Cardiac septum (tissue), 1 donor: ENCODE measurements at regions not wholly inside any gene's neighbourhood (a gene's known extent, or its start where the extent isn't known, plus 50 kb on each side); places are given as distances from the start of the nearest gene placed in this dataset.

Source experiments
- DNase-seq: peaks from one replicate; pipeline ENCODE4 v3.0.0-alpha.2; 2020; ENCODE audit warnings: low spot score
- intact Hi-C: fragments of 100-400 bp; cut with DNase I; formaldehyde crosslinking; loops from one replicate; pipeline ENCODE4 v1.14.0; 2022
- donor health status: DM: no; HTN: no; CAD: no.

GRCh38 chr18:37922162-37922561 lies 356.6 kb upstream of the CELF4 start:
- intact Hi-C loops: no loop called here
- DNase-seq: no peak

GRCh38 chr18:37920865-37921264 lies 355.3 kb upstream of the CELF4 start:
- intact Hi-C loops: no loop called here
- no peak for DNase-seq

GRCh38 chr18:37913051-37913450 lies 347.5 kb upstream of the CELF4 start:
- intact Hi-C loops: no loop called here

GRCh38 chr18:37902344-37902743 lies 336.7 kb upstream of the CELF4 start:
- intact Hi-C loops: no loop called here
- DNase-seq: no peak

More at GRCh38 chr18:37913051-37913450, 347.5 kb upstream of the CELF4 start:
- no peak for DNase-seq

GRCh38 chr18:37900326-37900725 lies 334.7 kb upstream of the CELF4 start:
- intact Hi-C loops: no loop called here
- no peak for DNase-seq

- DNase-seq: no peak
- intact Hi-C loops: no loop called here
Observed at GRCh38 chr18:37889963-37890362, 324.4 kb upstream of the CELF4 start.

GRCh38 chr18:37874721-37875120 lies 309.1 kb upstream of the CELF4 start:
- no peak for DNase-seq
- intact Hi-C loops: no loop called here

- intact Hi-C loops: no loop called here
- no peak for DNase-seq
Observed at GRCh38 chr18:37873416-37873815, 307.8 kb upstream of the CELF4 start.

GRCh38 chr18:37872562-37872961 lies 307.0 kb upstream of the CELF4 start:
- intact Hi-C loops: no loop called here
- DNase-seq: no peak

- no peak for DNase-seq
- intact Hi-C loops: no loop called here
Observed at GRCh38 chr18:37871561-37871960, 306.0 kb upstream of the CELF4 start.

- intact Hi-C loops: no loop called here
Observed at GRCh38 chr18:37869051-37869450, 303.5 kb upstream of the CELF4 start.

GRCh38 chr18:37864122-37864521 lies 298.5 kb upstream of the CELF4 start:
- no peak for DNase-seq
- intact Hi-C loops: no loop called here

More at GRCh38 chr18:37869051-37869450, 303.5 kb upstream of the CELF4 start:
- DNase-seq: no peak

- no peak for DNase-seq
- intact Hi-C loops: no loop called here
Observed at GRCh38 chr18:37861981-37862380, 296.4 kb upstream of the CELF4 start.

- DNase-seq: no peak
- intact Hi-C loops: no loop called here
Observed at GRCh38 chr18:37854396-37854795, 288.8 kb upstream of the CELF4 start.

GRCh38 chr18:37853706-37854105 lies 288.1 kb upstream of the CELF4 start:
- intact Hi-C loops: no loop called here
- no peak for DNase-seq

GRCh38 chr18:37852464-37852863 lies 286.9 kb upstream of the CELF4 start:
- intact Hi-C loops: no loop called here
- no peak for DNase-seq

GRCh38 chr18:37847544-37847943 lies 281.9 kb upstream of the CELF4 start:
- DNase-seq: no peak
- intact Hi-C loops: no loop called here

GRCh38 chr18:37846996-37847395 lies 281.4 kb upstream of the CELF4 start:
- intact Hi-C loops: no loop called here
- DNase-seq: no peak

- no peak for DNase-seq
- intact Hi-C loops: no loop called here
Observed at GRCh38 chr18:37845498-37845897, 279.9 kb upstream of the CELF4 start.

GRCh38 chr18:37844209-37844970 lies 278.8 kb upstream of the CELF4 start:
- DNase-seq: no peak
- intact Hi-C loops: no loop called here

- DNase-seq: no peak
- intact Hi-C loops: no loop called here
Observed at GRCh38 chr18:37838083-37838482, 272.5 kb upstream of the CELF4 start.
